HPDE6-E6E7 (cell line): ENCODE measurements at regions not wholly inside any gene's neighbourhood (a gene's known extent, or its start where the extent isn't known, plus 50 kb on each side); places are given as distances from the start of the nearest gene placed in this dataset.

Experiments used
- DNase-seq: peaks from one replicate; pipeline ENCODE4 v3.0.0; 2011; ENCODE audit warnings: missing footprints; ENCODE audit errors: extremely low spot score

GRCh38 chr12:4049298-4050080, 176.3 kb upstream of the PARP11 start:
- DNase-seq: no peak

DNA sequence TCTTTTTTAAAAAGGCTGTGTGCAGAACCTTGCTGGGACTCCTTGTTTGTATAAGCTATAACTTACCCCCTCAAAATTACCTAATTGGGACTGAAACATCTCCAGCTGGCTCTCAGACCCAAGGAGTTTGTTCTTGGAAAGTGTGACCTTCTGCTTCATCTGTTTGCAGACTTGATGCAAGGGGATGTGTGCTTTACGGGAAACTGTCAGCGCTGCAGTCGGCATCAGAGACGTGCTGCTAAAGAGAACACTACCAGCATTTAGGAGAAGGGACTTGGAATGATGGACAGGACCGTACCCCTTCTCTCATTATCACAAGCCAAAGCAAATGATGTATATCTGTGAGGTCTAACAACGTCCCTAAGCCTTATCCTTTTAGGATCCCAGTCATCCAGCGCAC, 174.2 kb upstream of the PARP11 start:
- no peak for DNase-seq

DNA sequence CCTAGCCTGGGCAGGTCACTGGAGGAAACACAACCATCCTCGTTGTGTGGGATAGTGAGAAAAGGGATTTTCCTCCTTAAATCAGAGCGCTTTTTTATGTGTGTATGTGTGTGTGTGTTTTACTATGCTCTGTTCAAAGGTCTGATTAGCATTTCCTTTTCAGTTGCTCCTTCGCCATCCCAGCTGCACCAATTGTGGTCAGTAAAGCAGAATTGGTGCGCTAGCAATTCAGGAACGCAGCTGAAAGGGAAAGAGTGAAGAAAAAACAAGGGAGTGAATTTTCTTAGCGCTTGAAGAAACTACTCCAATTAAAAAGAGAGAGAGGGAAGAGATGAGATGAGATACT, 173.3 kb upstream of the PARP11 start:
- no peak for DNase-seq

- no peak for DNase-seq
Observed at GRCh38 chr12:4045786-4046494, 172.7 kb upstream of the PARP11 start.

- DNase-seq: no peak
Observed at GRCh38 chr12:4044736-4045730, 171.8 kb upstream of the PARP11 start.

DNA sequence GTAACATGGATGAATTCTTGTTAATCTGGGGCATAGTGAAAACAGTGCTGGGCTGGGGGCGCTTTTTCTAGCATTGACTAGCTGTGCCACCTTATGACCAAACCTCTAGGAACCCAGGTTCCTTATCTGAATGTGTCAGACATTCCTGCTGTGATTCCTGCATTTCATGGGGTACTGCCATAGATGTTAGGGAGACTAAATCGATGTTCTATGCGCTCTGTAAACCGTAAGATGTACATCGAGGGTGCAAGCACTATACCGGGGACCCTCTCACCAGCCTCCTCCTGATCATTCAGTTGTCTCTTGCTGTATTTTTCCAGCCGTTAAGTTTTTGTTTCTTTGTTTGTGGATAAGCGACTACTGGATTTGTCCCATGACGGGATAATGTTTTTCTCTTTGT, 170.9 kb upstream of the PARP11 start:
- DNase-seq: no peak

- DNase-seq: no peak
Observed at GRCh38 chr12:4041187-4041885, 168.1 kb upstream of the PARP11 start.

GRCh38 chr12:4039931-4040330, 166.7 kb upstream of the PARP11 start:
- no peak for DNase-seq

- DNase-seq: no peak
Observed at GRCh38 chr12:4037747-4038312, 164.6 kb upstream of the PARP11 start.

GRCh38 chr12:4036671-4037271, 163.6 kb upstream of the PARP11 start:
- DNase-seq: no peak

DNA sequence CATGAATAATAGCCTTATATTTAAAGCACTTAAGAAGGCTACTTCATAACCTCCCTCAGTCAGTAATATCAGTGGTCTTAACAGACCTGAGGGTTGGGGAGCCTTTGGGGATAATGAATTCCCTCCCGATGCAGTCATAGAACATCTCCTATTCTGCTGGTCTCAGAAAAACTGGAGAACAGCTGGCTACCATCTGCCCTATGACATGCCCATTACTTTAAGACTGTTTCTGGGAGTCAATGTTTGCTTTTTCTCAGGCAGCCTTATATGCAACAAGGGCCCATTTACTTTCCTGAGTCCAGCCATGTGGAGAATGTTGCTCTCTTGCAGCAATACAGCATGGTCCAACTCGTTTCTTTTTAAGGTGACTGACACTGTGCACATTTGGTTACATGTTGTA, 161.7 kb upstream of the PARP11 start:
- no peak for DNase-seq

- no peak for DNase-seq
Observed at GRCh38 chr12:4032924-4033615, 159.9 kb upstream of the PARP11 start.

DNA sequence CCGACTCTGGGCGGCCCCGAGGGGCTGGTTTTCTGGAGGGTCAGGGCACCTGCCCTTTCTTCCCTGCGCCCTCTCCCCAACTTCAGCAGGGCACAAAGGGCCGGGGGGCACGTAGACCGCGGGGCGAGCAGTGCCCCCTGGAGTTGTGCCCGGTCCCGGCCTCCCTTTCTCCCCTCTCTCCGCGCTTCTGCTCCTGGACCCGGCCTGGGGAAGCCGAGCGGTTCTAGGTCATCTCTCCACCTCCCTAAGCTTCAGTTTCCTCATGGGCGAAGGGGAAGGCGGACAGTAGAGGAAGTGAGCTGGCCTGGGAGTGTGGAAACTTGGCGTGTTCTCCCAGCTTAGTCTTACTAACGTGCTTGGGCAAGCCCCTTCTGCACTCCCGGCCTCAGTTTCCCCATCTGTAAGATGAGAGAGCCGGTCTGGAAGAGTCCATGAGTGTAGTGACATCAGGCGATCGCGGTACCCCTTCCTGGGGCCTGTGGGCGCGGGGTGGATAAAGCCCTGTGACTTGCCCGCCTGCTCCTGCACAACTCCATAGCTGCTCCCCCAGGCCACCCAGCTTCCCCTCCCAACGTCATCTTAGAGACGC, 158.6 kb upstream of the PARP11 start:
- no peak for DNase-seq

- DNase-seq: peak; percentile 96
Observed at GRCh38 chr12:4030929-4031702, 157.9 kb upstream of the PARP11 start.

- no peak for DNase-seq
Observed at GRCh38 chr12:4027412-4027811, 154.2 kb upstream of the PARP11 start.

- no peak for DNase-seq
Observed at GRCh38 chr12:4026517-4026916, 153.3 kb upstream of the PARP11 start.

DNA sequence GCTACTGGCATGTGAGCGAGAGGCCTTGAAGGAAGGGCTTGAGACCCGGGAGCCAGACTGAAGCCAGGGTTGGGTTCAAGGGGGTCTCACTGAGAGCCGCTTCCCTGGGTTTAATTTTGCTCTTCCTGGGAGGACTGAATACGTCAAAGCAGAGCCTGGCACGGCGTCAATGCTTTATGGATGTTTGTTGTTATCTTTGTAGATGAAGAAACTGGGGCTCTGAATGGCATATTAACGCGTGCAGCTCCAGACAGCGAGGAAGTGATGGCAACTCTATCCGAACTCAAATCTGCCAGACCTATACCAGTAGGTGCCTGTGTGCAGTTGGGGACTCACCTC, 152.8 kb upstream of the PARP11 start:
- DNase-seq: no peak

- no peak for DNase-seq
Observed at GRCh38 chr12:4025181-4026019, 152.2 kb upstream of the PARP11 start.
